HCT116 (cell line): ENCODE measurements at regions not wholly inside any gene's neighbourhood (a gene's known extent, or its start where the extent isn't known, plus 50 kb on each side); places are given as distances from the start of the nearest gene placed in this dataset.

Experiments
- ATAC-seq: fragments of 200-7000 bp; cut with Tn5 transposase; 2 replicates; pipeline ENCODE4 v1.9.1; 2020; ENCODE audit warnings: mild to moderate bottlenecking, moderate library complexity
- BruUV-seq: library from RNA; stranded (reverse); fragments of 400-500 nt; replicated peaks from 2 replicates; lab custom pipeline; 2021; lab: Mats Ljungman, UMichigan
- CTCF ChIA-PET: fragments of 300-600 bp; sonication (Branson Sonifier 250); formaldehyde crosslinking; loops from one replicate; lab custom pipeline; 2021; ENCODE audit warnings: antibody characterized with exemption; lab: Charles Lee
- POLR2A ChIA-PET: fragments of 300-600, 350-600 bp; sonication (Branson Sonifier 250); formaldehyde crosslinking; loops from one replicate; lab custom pipeline; 2021; ENCODE audit warnings: antibody characterized with exemption; lab: Charles Lee
- RAD21 ChIA-PET, 2 experiments: fragments of 300-600 bp; sonication (Branson Sonifier 250); formaldehyde crosslinking; loops; one replicate each; lab custom pipeline; 2023; ENCODE audit warnings: low total read pairs in 2 of 2; ENCODE audit not compliant: uncharacterized antibody in 2 of 2, unreplicated experiment in 2 of 2, low non-redundant PET in 1 of 2; lab: Charles Lee
- DNase-seq: peaks from one replicate; pipeline ENCODE4 v3.0.0-alpha.2; 2010; ENCODE audit warnings: low read depth, low spot score
- H2AFZ ChIP-seq: fragments of 200-600 bp; shearing (Covaris generic), sonication (generic); 2 replicates; pipeline ENCODE4 v1.6.1; 2017; ENCODE audit warnings: low read depth, mixed run types, mixed read lengths, antibody characterized with exemption, low read length; ENCODE audit not compliant: poor library complexity, severe bottlenecking
- H3K27ac ChIP-seq: 2 replicates; pipeline ENCODE4 v1.5.1; 2012; ENCODE audit warnings: low read depth, low read length
- H3K27me3 ChIP-seq: fragments of 200-600 bp; sonication (generic); 2 replicates; pipeline ENCODE4 v1.6.1; 2016; ENCODE audit warnings: mixed run types, low read length, mixed read lengths; ENCODE audit not compliant: insufficient read depth
- H3K36me3 ChIP-seq, 2 experiments: fragments of 200-500 bp in 1 of 2; fragments of 200-600 bp in 1 of 2; sonication (Bioruptor generic) in 1 of 2; sonication (generic) in 1 of 2; 2 replicates each; pipeline versions ENCODE4 v1.5.1 to v1.6.1; 2014 to 2016; ENCODE audit warnings: low read length in 2 of 2, inconsistent platforms in 1 of 2, mixed read lengths in 1 of 2, mixed run types in 1 of 2; ENCODE audit not compliant: insufficient read depth in 2 of 2, control insufficient read depth in 1 of 2
- H3K4me1 ChIP-seq, 2 experiments: fragments of 200-600 bp in 1 of 2; sonication (generic) in 1 of 2; 2 replicates each; pipeline versions ENCODE4 v1.5.1 to v1.6.1; 2012 to 2017; ENCODE audit warnings: low read length in 2 of 2, inconsistent platforms in 1 of 2, mild to moderate bottlenecking in 1 of 2, mixed read lengths in 1 of 2, mixed run types in 1 of 2, moderate library complexity in 1 of 2; ENCODE audit not compliant: insufficient read depth in 2 of 2, control insufficient read depth in 1 of 2
- H3K4me2 ChIP-seq: fragments of 200-600 bp; sonication (generic); 2 replicates; pipeline ENCODE4 v1.6.1; 2017; ENCODE audit warnings: mixed run types, low read length, mixed read lengths
- H3K4me3 ChIP-seq, 2 experiments: fragments of 200-600 bp in 1 of 2; sonication (generic) in 1 of 2; replicated peaks in 1 of 2; 2 replicates each; pipeline ENCODE4 v1.5.1; 2011 to 2016; ENCODE audit warnings: low read length in 2 of 2, control low read depth in 1 of 2, low read depth in 1 of 2, mild to moderate bottlenecking in 1 of 2, mixed read lengths in 1 of 2, mixed run types in 1 of 2
- H3K79me2 ChIP-seq: fragments of 200-600 bp; sonication (generic); 2 replicates; pipeline ENCODE4 v1.6.1; 2017; ENCODE audit warnings: mild to moderate bottlenecking, mixed run types, low read length, moderate library complexity, mixed read lengths; ENCODE audit not compliant: insufficient read depth
- H3K9ac ChIP-seq: fragments of 200-600 bp; sonication (generic); 2 replicates; pipeline ENCODE4 v1.6.1; 2016; ENCODE audit warnings: low read length, mixed read lengths
- H3K9me2 ChIP-seq: fragments of 200-600 bp; sonication (generic), shearing (Covaris generic); 2 replicates; pipeline ENCODE4 v1.6.1; 2017; ENCODE audit warnings: mixed run types, mild to moderate bottlenecking, moderate library complexity; ENCODE audit not compliant: insufficient read depth
- H3K9me3 ChIP-seq, 2 experiments: fragments of 200-500 bp in 1 of 2; fragments of 200-600 bp in 1 of 2; sonication (Bioruptor generic) in 1 of 2; sonication (generic) in 1 of 2; 2 replicates each; pipeline ENCODE4 v1.6.1; 2014 to 2017; ENCODE audit warnings: low read length in 2 of 2, mixed read lengths in 2 of 2, inconsistent platforms in 1 of 2, low read depth in 1 of 2, mild to moderate bottlenecking in 1 of 2, mixed run types in 1 of 2, moderate library complexity in 1 of 2; ENCODE audit not compliant: control insufficient read depth in 1 of 2, insufficient read depth in 1 of 2
- H4K20me1 ChIP-seq: fragments of 200-600 bp; sonication (generic), shearing (Covaris generic); 2 replicates; pipeline ENCODE4 v1.6.1; 2017; ENCODE audit warnings: mixed run types, mild to moderate bottlenecking, moderate library complexity; ENCODE audit not compliant: insufficient read depth
- CBX3 ChIP-seq: IDR thresholded peaks from 2 replicates; pipeline ENCODE4 v1.6.1; 2012; ENCODE audit warnings: low read depth
- CEBPB ChIP-seq: IDR thresholded peaks from 2 replicates; pipeline ENCODE4 v1.6.1; 2012; ENCODE audit warnings: low read depth
- EGR1 ChIP-seq: IDR thresholded peaks from 2 replicates; pipeline ENCODE4 v1.6.1; 2012; ENCODE audit warnings: low read depth
- ELF1 ChIP-seq: IDR thresholded peaks from 2 replicates; pipeline ENCODE4 v1.6.1; 2012; ENCODE audit warnings: low read depth, borderline replicate concordance
- EZH2 ChIP-seq: fragments of 200-600 bp; sonication (generic); IDR thresholded peaks from 2 replicates; pipeline ENCODE4 v1.6.1; 2017; ENCODE audit warnings: antibody characterized with exemption, mixed run types
- JUND ChIP-seq: IDR thresholded peaks from 2 replicates; pipeline ENCODE4 v1.6.1; 2012
- POLR2A ChIP-seq: IDR thresholded peaks from 2 replicates; pipeline ENCODE4 v1.7.0; 2011; ENCODE audit warnings: borderline replicate concordance; ENCODE audit not compliant: insufficient read depth, insufficient read length; ENCODE audit errors: extremely low read depth
- POLR2AphosphoS5 ChIP-seq: IDR thresholded peaks from 2 replicates; pipeline ENCODE4 v1.6.1; 2011; ENCODE audit warnings: mild to moderate bottlenecking, low read depth, low read length, moderate library complexity
- RAD21 ChIP-seq: IDR thresholded peaks from 2 replicates; pipeline ENCODE4 v1.6.1; 2012; ENCODE audit warnings: low read depth, mild to moderate bottlenecking
- REST ChIP-seq: IDR thresholded peaks from 2 replicates; pipeline ENCODE4 v1.6.1; 2012; ENCODE audit warnings: low read depth
- SP1 ChIP-seq: IDR thresholded peaks from 2 replicates; pipeline ENCODE4 v1.6.1; 2012; ENCODE audit warnings: low read depth
- SRF ChIP-seq: IDR thresholded peaks from 2 replicates; pipeline ENCODE4 v1.6.1; 2012; ENCODE audit warnings: low read depth
- YY1 ChIP-seq: IDR thresholded peaks from 2 replicates; pipeline ENCODE4 v1.6.1; 2011; ENCODE audit warnings: low read length, low read depth, moderate library complexity, mild to moderate bottlenecking; ENCODE audit not compliant: insufficient replicate concordance; ENCODE audit errors: extremely low read depth
- ZBTB33 ChIP-seq: IDR thresholded peaks from 2 replicates; pipeline ENCODE4 v1.6.1; 2011; ENCODE audit warnings: mild to moderate bottlenecking, low read length, moderate library complexity; ENCODE audit not compliant: insufficient replicate concordance; ENCODE audit errors: extremely low read depth
- ZFX ChIP-seq: fragments of 450-650 bp; IDR thresholded peaks from 2 replicates; pipeline ENCODE4 v1.6.1; 2017
- ZNF274 ChIP-seq: fragments of 200-500 bp; sonication (Bioruptor generic); IDR thresholded peaks from 2 replicates; pipeline ENCODE4 v1.6.1; 2014; ENCODE audit warnings: mild to moderate bottlenecking, low read depth, low read length, inconsistent platforms
- intact Hi-C: fragments of 100-400 bp; cut with micrococcal nuclease; formaldehyde crosslinking; loops from 2 replicates; pipeline ENCODE4 v1.10.0; 2022
- TF ChIP-seq, protein P1 (sequence below), 3 experiments: fragments of 200-600 bp in 1 of 3; sonication (generic) in 1 of 3; IDR thresholded peaks in 2 of 3; conservative IDR thresholded peaks in 1 of 3; 2 replicates each; pipeline ENCODE4 v1.5.1; 2012 to 2017; ENCODE audit warnings: low read depth in 2 of 3, low read length in 2 of 3, antibody characterized with exemption in 1 of 3, borderline replicate concordance in 1 of 3, control low read depth in 1 of 3, mild to moderate bottlenecking in 1 of 3, mixed read lengths in 1 of 3, mixed run types in 1 of 3, moderate library complexity in 1 of 3; ENCODE audit not compliant: insufficient read depth in 1 of 3
- TF ChIP-seq, protein P2 (sequence below): IDR thresholded peaks from 2 replicates; pipeline ENCODE4 v1.6.1; 2012

DNA sequence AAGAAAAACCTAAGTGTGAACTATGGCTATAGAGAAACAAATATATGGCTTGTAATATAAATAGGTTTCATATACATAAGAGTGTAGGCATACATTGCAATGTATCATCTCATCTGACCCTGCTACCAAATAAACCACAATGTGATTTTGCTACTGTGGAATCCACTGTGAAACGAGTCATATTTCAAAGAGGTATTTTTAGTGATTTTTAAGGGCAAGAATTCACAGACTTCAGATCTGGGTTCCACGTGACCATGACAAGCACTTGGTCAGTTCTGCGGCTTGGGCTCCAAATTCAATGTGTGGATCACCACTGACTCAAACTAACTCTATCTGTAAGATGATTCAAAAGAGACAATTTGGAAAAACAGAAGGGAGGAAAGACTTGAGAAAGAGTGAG lies 147.0 kb upstream of the ERG start:
- CTCF ChIA-PET = no interaction called here
- H3K9ac ChIP-seq = no peak overlapping the region
- no peak for DNase-seq

More for the DNA sequence above, 147.0 kb upstream of the ERG start:
- BruUV-seq = no TSS peak
- no peak for TF ChIP-seq REST
- TF ChIP-seq EGR1 = no peak
- no peak for TF ChIP-seq ELF1
- TF ChIP-seq, protein P1, sequence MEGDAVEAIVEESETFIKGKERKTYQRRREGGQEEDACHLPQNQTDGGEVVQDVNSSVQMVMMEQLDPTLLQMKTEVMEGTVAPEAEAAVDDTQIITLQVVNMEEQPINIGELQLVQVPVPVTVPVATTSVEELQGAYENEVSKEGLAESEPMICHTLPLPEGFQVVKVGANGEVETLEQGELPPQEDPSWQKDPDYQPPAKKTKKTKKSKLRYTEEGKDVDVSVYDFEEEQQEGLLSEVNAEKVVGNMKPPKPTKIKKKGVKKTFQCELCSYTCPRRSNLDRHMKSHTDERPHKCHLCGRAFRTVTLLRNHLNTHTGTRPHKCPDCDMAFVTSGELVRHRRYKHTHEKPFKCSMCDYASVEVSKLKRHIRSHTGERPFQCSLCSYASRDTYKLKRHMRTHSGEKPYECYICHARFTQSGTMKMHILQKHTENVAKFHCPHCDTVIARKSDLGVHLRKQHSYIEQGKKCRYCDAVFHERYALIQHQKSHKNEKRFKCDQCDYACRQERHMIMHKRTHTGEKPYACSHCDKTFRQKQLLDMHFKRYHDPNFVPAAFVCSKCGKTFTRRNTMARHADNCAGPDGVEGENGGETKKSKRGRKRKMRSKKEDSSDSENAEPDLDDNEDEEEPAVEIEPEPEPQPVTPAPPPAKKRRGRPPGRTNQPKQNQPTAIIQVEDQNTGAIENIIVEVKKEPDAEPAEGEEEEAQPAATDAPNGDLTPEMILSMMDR (IDR thresholded peaks at IDR 0.05 in 2 of 3, conservative IDR thresholded peaks at IDR 0.05 in 1 of 3; ENCODE audit: borderline replicate concordance in 1 of 3, insufficient read depth in 1 of 3, low read depth in 2 of 3, low read length in 2 of 3) = no peak
- TF ChIP-seq CEBPB = no peak
- TF ChIP-seq SRF = no peak
- TF ChIP-seq JUND = no peak
- no peak for TF ChIP-seq YY1
- no peak for TF ChIP-seq RAD21
- TF ChIP-seq ZNF274 = no peak
- no peak for TF ChIP-seq EZH2
- TF ChIP-seq CBX3 = no peak
- TF ChIP-seq SP1 = no peak
- TF ChIP-seq ZFX = no peak
- no peak for TF ChIP-seq POLR2A
- TF ChIP-seq, protein P2, sequence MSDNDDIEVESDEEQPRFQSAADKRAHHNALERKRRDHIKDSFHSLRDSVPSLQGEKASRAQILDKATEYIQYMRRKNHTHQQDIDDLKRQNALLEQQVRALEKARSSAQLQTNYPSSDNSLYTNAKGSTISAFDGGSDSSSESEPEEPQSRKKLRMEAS = no peak
- no peak for TF ChIP-seq ZBTB33
- no peak for TF ChIP-seq POLR2AphosphoS5
- intact Hi-C loops = no loop called here
- Histone ChIP-seq H3K4me3 (no peak overlapping the region), H3K9me2 (no peaks in the 10 kb centered on the region), H3K4me2 (no peak overlapping the region), H3K27ac (no peak overlapping the region), H3K9me3 (no peaks in the 10 kb centered on the region), H3K4me1 (no peaks in the 10 kb centered on the region), H3K27me3 (peaks cover 35% of the 10 kb centered on the region), H2AFZ (no peak overlapping the region), H3K36me3 (no peaks in the 10 kb centered on the region), H4K20me1 (no peaks in the 10 kb centered on the region), H3K79me2 (no peaks in the 10 kb centered on the region)
- no peak for ATAC-seq
- ChIA-PET RAD21 (no interaction called here), POLR2A (no interaction called here)
